ENCODE measurements at regions not wholly inside any gene's neighbourhood (a gene's known extent, or its start where the extent isn't known, plus 50 kb on each side); places are given as distances from the start of the nearest gene placed in this dataset.

DNA sequence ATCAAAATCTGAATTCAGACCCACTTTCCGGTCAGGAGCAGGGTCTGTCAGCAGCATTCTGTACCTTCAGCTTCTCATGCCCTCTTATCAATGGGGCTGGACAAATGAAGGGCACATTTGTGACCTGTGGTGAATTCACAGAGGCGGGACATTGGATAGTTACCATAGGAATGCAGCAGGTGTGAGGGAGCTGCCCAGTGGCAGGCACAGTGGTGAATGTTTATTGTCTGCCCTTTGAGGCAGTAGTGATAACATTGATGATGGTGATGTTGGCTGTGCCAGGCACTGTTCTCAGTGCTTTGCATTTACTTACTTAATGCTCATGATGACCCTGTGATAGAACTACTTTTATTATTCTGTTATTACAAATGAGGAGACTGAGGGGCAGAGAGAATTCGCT is 101.2 kb upstream of the KIT start:
- H3K27ac ChIP-seq (ENCODE audit: low read depth in 2 of 2, low read length in 1 of 2): no peak overlapping the region
- ChIA-PET CTCF (interaction anchor here (1.2 to 1.3 kb wide), 2 partner anchors 13 to 19 kb away, joined by 3 to 4 read pairs; no protein-coding TSS in a partner anchor), POLR2A (interaction anchor here (0.7 kb wide), 1 partner anchor 16 kb away, joined by 3 read pairs; no protein-coding TSS in a partner anchor)
- no peak for DNase-seq
- H3K9me2 ChIP-seq: no peaks in the 10 kb centered on the region
- H3K36me3 ChIP-seq (replicated peaks in 1 of 2; ENCODE audit: control insufficient read depth in 1 of 2, insufficient read depth in 2 of 2, low read length in 1 of 2): no peaks in the 10 kb centered on the region
- 63% methylated on average over 3 of the region's 3 CpGs for WGBS (ENCODE audit: low lambda C conversion rate)
- no peaks in the 10 kb centered on the region for H3K27me3 ChIP-seq (ENCODE audit: insufficient read depth)
- TF ChIP-seq GATA2 (CRISPR knock-in tag; IDR thresholded peaks at IDR 0.05) (no peak), JUND (IDR thresholded peaks at IDR 0.05) (no peak), RAD21 (IDR thresholded peaks at IDR 0.05; ENCODE audit: low read length) (no peak), RXRA (IDR thresholded peaks at IDR 0.05; ENCODE audit: borderline replicate concordance, low read depth) (no peak), NRF1 (IDR thresholded peaks at IDR 0.05; ENCODE audit: low read depth, low read length) (no peak), TCF12 (IDR thresholded peaks at IDR 0.05) (no peak), FOSL2 (IDR thresholded peaks at IDR 0.05; ENCODE audit: borderline replicate concordance, low read depth) (no peak), TEAD4 (IDR thresholded peaks at IDR 0.05; ENCODE audit: borderline replicate concordance, insufficient read depth) (no peak), YY1 (IDR thresholded peaks at IDR 0.05; ENCODE audit: low read depth) (no peak), POLR2AphosphoS5 (IDR thresholded peaks at IDR 0.05; ENCODE audit: low read depth, low read length) (no peak)
- TF ChIP-seq, protein P1, sequence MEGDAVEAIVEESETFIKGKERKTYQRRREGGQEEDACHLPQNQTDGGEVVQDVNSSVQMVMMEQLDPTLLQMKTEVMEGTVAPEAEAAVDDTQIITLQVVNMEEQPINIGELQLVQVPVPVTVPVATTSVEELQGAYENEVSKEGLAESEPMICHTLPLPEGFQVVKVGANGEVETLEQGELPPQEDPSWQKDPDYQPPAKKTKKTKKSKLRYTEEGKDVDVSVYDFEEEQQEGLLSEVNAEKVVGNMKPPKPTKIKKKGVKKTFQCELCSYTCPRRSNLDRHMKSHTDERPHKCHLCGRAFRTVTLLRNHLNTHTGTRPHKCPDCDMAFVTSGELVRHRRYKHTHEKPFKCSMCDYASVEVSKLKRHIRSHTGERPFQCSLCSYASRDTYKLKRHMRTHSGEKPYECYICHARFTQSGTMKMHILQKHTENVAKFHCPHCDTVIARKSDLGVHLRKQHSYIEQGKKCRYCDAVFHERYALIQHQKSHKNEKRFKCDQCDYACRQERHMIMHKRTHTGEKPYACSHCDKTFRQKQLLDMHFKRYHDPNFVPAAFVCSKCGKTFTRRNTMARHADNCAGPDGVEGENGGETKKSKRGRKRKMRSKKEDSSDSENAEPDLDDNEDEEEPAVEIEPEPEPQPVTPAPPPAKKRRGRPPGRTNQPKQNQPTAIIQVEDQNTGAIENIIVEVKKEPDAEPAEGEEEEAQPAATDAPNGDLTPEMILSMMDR (IDR thresholded peaks at IDR 0.05): no peak
- TF ChIP-seq, protein P2, sequence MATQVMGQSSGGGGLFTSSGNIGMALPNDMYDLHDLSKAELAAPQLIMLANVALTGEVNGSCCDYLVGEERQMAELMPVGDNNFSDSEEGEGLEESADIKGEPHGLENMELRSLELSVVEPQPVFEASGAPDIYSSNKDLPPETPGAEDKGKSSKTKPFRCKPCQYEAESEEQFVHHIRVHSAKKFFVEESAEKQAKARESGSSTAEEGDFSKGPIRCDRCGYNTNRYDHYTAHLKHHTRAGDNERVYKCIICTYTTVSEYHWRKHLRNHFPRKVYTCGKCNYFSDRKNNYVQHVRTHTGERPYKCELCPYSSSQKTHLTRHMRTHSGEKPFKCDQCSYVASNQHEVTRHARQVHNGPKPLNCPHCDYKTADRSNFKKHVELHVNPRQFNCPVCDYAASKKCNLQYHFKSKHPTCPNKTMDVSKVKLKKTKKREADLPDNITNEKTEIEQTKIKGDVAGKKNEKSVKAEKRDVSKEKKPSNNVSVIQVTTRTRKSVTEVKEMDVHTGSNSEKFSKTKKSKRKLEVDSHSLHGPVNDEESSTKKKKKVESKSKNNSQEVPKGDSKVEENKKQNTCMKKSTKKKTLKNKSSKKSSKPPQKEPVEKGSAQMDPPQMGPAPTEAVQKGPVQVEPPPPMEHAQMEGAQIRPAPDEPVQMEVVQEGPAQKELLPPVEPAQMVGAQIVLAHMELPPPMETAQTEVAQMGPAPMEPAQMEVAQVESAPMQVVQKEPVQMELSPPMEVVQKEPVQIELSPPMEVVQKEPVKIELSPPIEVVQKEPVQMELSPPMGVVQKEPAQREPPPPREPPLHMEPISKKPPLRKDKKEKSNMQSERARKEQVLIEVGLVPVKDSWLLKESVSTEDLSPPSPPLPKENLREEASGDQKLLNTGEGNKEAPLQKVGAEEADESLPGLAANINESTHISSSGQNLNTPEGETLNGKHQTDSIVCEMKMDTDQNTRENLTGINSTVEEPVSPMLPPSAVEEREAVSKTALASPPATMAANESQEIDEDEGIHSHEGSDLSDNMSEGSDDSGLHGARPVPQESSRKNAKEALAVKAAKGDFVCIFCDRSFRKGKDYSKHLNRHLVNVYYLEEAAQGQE (IDR thresholded peaks at IDR 0.05; ENCODE audit: low read depth, low read length): no peak
- TF ChIP-seq, protein P3, sequence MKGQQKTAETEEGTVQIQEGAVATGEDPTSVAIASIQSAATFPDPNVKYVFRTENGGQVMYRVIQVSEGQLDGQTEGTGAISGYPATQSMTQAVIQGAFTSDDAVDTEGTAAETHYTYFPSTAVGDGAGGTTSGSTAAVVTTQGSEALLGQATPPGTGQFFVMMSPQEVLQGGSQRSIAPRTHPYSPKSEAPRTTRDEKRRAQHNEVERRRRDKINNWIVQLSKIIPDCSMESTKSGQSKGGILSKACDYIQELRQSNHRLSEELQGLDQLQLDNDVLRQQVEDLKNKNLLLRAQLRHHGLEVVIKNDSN (IDR thresholded peaks at IDR 0.05; ENCODE audit: borderline replicate concordance, low read depth): no peak
- TF ChIP-seq, protein P4, sequence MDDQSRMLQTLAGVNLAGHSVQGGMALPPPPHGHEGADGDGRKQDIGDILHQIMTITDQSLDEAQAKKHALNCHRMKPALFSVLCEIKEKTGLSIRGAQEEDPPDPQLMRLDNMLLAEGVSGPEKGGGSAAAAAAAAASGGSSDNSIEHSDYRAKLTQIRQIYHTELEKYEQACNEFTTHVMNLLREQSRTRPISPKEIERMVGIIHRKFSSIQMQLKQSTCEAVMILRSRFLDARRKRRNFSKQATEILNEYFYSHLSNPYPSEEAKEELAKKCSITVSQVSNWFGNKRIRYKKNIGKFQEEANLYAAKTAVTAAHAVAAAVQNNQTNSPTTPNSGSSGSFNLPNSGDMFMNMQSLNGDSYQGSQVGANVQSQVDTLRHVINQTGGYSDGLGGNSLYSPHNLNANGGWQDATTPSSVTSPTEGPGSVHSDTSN (IDR thresholded peaks at IDR 0.05): no peak
- TF ChIP-seq, protein P5, sequence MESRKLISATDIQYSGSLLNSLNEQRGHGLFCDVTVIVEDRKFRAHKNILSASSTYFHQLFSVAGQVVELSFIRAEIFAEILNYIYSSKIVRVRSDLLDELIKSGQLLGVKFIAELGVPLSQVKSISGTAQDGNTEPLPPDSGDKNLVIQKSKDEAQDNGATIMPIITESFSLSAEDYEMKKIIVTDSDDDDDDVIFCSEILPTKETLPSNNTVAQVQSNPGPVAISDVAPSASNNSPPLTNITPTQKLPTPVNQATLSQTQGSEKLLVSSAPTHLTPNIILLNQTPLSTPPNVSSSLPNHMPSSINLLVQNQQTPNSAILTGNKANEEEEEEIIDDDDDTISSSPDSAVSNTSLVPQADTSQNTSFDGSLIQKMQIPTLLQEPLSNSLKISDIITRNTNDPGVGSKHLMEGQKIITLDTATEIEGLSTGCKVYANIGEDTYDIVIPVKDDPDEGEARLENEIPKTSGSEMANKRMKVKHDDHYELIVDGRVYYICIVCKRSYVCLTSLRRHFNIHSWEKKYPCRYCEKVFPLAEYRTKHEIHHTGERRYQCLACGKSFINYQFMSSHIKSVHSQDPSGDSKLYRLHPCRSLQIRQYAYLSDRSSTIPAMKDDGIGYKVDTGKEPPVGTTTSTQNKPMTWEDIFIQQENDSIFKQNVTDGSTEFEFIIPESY (IDR thresholded peaks at IDR 0.05; ENCODE audit: borderline replicate concordance, low read depth): no peak
- TF ChIP-seq, protein P6, sequence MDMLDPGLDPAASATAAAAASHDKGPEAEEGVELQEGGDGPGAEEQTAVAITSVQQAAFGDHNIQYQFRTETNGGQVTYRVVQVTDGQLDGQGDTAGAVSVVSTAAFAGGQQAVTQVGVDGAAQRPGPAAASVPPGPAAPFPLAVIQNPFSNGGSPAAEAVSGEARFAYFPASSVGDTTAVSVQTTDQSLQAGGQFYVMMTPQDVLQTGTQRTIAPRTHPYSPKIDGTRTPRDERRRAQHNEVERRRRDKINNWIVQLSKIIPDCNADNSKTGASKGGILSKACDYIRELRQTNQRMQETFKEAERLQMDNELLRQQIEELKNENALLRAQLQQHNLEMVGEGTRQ (IDR thresholded peaks at IDR 0.05; ENCODE audit: borderline replicate concordance, low read depth, low read length): no peak
- H3K4me1 ChIP-seq (ENCODE audit: control insufficient read depth in 1 of 2, insufficient read depth in 2 of 2, low read depth in 1 of 2, low read length in 1 of 2): no peaks in the 10 kb centered on the region
- no peaks in the 10 kb centered on the region for H4K20me1 ChIP-seq (ENCODE audit: insufficient read depth)
- H3K4me2 ChIP-seq: no peak overlapping the region
- no peak overlapping the region for H2AFZ ChIP-seq (ENCODE audit: low read depth)
- no peak overlapping the region for H3K4me3 ChIP-seq (ENCODE audit: low read depth in 2 of 2, low read length in 1 of 2)
- no peaks in the 10 kb centered on the region for H3K9me3 ChIP-seq
- H3F3A ChIP-seq (replicated peaks; ENCODE audit: insufficient read depth): no peaks in the 10 kb centered on the region
- no peaks in the 10 kb centered on the region for H3K79me2 ChIP-seq (ENCODE audit: insufficient read depth)
- no peak overlapping the region for H3K9ac ChIP-seq
